MM.1S (cell line): ENCODE measurements at regions not wholly inside any gene's neighbourhood (a gene's known extent, or its start where the extent isn't known, plus 50 kb on each side); places are given as distances from the start of the nearest gene placed in this dataset.

Source experiments
- DNase-seq: peaks from one replicate; pipeline ENCODE4 v3.0.0-alpha.2; 2015
- H2AFZ ChIP-seq: fragments of 300-600 bp; sonication (generic); 2 replicates; pipeline ENCODE4 v1.6.0; 2016; ENCODE audit warnings: antibody characterized with exemption, low read length
- H3F3A ChIP-seq: fragments of 300-600 bp; sonication (generic); 2 replicates; pipeline ENCODE4 v1.6.1; 2016; ENCODE audit warnings: mild to moderate bottlenecking, antibody characterized with exemption, low read length, moderate library complexity, mixed read lengths; ENCODE audit not compliant: insufficient read depth
- H3K27ac ChIP-seq: fragments of 300-600 bp; sonication (generic); 2 replicates; pipeline ENCODE4 v1.5.1; 2016; ENCODE audit warnings: mild to moderate bottlenecking, low read length
- H3K27me3 ChIP-seq: fragments of 300-600 bp; sonication (generic); replicated peaks from 2 replicates; pipeline ENCODE4 v1.6.0; 2016; ENCODE audit warnings: low read length; ENCODE audit not compliant: insufficient read depth
- H3K36me3 ChIP-seq: fragments of 300-600 bp; sonication (generic); replicated peaks from 2 replicates; pipeline ENCODE4 v1.6.1; 2016; ENCODE audit warnings: mild to moderate bottlenecking, low read length, mixed read lengths; ENCODE audit not compliant: insufficient read depth
- H3K4me1 ChIP-seq: fragments of 300-600 bp; sonication (generic); 2 replicates; pipeline ENCODE4 v1.6.1; 2016; ENCODE audit warnings: low read length, mixed read lengths
- H3K4me2 ChIP-seq: fragments of 300-600 bp; sonication (generic); 2 replicates; pipeline ENCODE4 v1.6.0; 2016; ENCODE audit warnings: low read depth, low read length
- H3K4me3 ChIP-seq: fragments of 300-600 bp; sonication (generic); 2 replicates; pipeline ENCODE4 v1.5.1; 2016; ENCODE audit warnings: low read length, mixed read lengths
- H3K79me2 ChIP-seq: fragments of 300-600 bp; sonication (generic); 2 replicates; pipeline ENCODE4 v1.6.1; 2016; ENCODE audit warnings: mixed run types, low read length, mixed read lengths
- H3K9ac ChIP-seq: fragments of 300-600 bp; sonication (generic); 2 replicates; pipeline ENCODE4 v1.6.1; 2016; ENCODE audit warnings: low read length, mixed read lengths
- H3K9me2 ChIP-seq: fragments of 300-600 bp; sonication (generic); replicated peaks from 2 replicates; pipeline ENCODE4 v1.6.1; 2016; ENCODE audit warnings: mild to moderate bottlenecking, low read length, mixed read lengths; ENCODE audit not compliant: insufficient read depth
- H3K9me3 ChIP-seq: fragments of 300-600 bp; sonication (generic); replicated peaks from 2 replicates; pipeline ENCODE4 v1.6.1; 2016; ENCODE audit warnings: mild to moderate bottlenecking, low read length, mixed read lengths; ENCODE audit not compliant: insufficient read depth
- H4K20me1 ChIP-seq: fragments of 300-600 bp; sonication (generic); 2 replicates; pipeline ENCODE4 v1.6.1; 2016; ENCODE audit warnings: mild to moderate bottlenecking, low read length, moderate library complexity, mixed read lengths; ENCODE audit not compliant: insufficient read depth
- EZH2 ChIP-seq: fragments of 300-600 bp; sonication (generic); optimal IDR thresholded peaks from 2 replicates; pipeline ENCODE3; 2017; ENCODE audit warnings: low read depth, mild to moderate bottlenecking, antibody characterized with exemption, low read length, mixed read lengths
- EZH2phosphoT487 ChIP-seq: fragments of 300-600 bp; sonication (generic); IDR thresholded peaks from 2 replicates; pipeline ENCODE4 v1.6.1; 2018; ENCODE audit warnings: antibody characterized with exemption, low read length
- TF ChIP-seq, protein P1 (sequence below): fragments of 300-600 bp; sonication (generic); IDR thresholded peaks from 2 replicates; pipeline ENCODE4 v1.5.1; 2016; ENCODE audit warnings: antibody characterized with exemption, low read length, mixed read lengths

DNA sequence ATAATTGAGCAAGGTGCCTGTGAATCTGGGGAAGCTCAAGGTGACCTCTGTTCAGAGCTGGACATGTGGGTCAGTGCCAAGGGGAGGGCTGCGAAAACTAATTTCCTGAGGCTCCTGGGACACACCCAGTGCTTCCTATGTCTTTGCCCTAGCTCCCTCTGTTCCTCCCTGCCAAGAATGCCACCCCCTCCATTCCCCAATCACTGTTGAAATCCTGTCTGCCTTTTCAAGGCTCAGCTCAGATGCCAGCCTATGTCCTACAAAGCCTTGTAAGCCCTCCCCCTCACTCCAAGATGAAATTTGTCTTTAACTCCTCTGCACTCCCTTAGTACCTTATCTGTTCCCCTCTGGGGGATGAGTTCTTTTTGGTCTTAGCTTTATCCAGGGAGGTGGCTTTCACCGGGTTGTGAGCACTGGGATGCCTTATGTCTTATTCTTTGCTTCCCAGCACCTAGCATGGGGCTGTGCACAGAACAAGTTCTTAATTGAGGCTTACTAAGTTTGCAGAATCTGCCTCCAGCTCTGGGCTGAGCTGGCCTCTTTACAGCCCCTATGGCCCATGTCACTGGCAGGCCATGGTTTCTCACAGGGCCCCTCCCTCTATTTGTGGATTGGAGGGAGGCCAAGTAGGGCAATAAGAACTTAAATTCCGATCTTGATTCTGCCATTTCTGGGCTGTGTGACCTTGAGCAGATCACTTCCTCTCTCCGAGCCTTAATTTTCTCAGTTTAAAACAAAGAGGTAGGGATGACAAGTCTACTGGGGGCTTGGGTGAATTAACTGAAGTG is 51.5 kb upstream of the EPB41L1 start:
- no peak overlapping the region for H3K4me2 ChIP-seq
- peaks cover 40% of the 10 kb centered on the region for H3K4me1 ChIP-seq
- no peaks in the 10 kb centered on the region for H3K27me3 ChIP-seq
- no peak for DNase-seq
- H3K27ac ChIP-seq = no peak overlapping the region
- H3K9ac ChIP-seq = no peak overlapping the region
- no peak overlapping the region for H2AFZ ChIP-seq
- H3K4me3 ChIP-seq = no peak overlapping the region
- H3K79me2 ChIP-seq = peaks cover 12% of the 10 kb centered on the region; the same call in 1 of the 2 replicates
- H3F3A ChIP-seq = peaks cover 19% of the 10 kb centered on the region
- TF ChIP-seq EZH2 = no peak
- TF ChIP-seq, protein P1, sequence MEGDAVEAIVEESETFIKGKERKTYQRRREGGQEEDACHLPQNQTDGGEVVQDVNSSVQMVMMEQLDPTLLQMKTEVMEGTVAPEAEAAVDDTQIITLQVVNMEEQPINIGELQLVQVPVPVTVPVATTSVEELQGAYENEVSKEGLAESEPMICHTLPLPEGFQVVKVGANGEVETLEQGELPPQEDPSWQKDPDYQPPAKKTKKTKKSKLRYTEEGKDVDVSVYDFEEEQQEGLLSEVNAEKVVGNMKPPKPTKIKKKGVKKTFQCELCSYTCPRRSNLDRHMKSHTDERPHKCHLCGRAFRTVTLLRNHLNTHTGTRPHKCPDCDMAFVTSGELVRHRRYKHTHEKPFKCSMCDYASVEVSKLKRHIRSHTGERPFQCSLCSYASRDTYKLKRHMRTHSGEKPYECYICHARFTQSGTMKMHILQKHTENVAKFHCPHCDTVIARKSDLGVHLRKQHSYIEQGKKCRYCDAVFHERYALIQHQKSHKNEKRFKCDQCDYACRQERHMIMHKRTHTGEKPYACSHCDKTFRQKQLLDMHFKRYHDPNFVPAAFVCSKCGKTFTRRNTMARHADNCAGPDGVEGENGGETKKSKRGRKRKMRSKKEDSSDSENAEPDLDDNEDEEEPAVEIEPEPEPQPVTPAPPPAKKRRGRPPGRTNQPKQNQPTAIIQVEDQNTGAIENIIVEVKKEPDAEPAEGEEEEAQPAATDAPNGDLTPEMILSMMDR = no peak
- TF ChIP-seq EZH2phosphoT487 = no peak
- H3K9me3 ChIP-seq = no peaks in the 10 kb centered on the region
- H3K36me3 ChIP-seq = no peaks in the 10 kb centered on the region
- no peaks in the 10 kb centered on the region for H3K9me2 ChIP-seq
- no peaks in the 10 kb centered on the region for H4K20me1 ChIP-seq

DNA sequence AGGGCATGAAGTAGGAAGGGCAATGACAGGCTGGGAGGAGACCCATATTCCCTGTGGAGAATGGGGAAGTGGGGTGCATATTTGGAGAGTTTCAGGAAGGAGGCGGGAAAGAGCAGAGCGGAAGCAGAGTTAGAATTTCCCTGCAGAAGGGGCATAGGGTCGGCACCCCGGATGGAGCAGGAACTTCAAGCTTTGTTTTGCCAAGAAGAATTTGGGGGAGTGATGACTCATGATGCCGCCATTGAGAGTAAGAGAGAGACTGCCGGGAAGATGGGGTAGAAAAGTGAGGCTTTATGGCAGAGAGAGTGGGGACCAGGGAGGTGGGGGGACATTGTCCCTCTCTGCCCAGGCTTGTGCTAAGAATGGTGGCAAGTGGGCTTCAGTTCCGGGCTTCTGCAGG is 50.3 kb upstream of the EPB41L1 start:
- Histone ChIP-seq H3K27me3 (no peaks in the 10 kb centered on the region), H3K4me3 (no peak overlapping the region), H3K4me1 (peaks cover 28% of the 10 kb centered on the region), H3K4me2 (no peak overlapping the region), H4K20me1 (no peaks in the 10 kb centered on the region), H3K9me2 (no peaks in the 10 kb centered on the region), H3K36me3 (no peaks in the 10 kb centered on the region), H3K27ac (no peak overlapping the region), H3K9me3 (no peaks in the 10 kb centered on the region), H3F3A (peaks cover 17% of the 10 kb centered on the region), H3K9ac (no peak overlapping the region), H3K79me2 (peaks cover 12% of the 10 kb centered on the region; the same call in 1 of the 2 replicates), H2AFZ (no peak overlapping the region)
- TF ChIP-seq, protein P1 = no peak
- TF ChIP-seq EZH2 = no peak
- no peak for TF ChIP-seq EZH2phosphoT487
- no peak for DNase-seq
